ENCODE measurements at regions not wholly inside any gene's neighbourhood (a gene's known extent, or its start where the extent isn't known, plus 50 kb on each side); places are given as distances from the start of the nearest gene placed in this dataset.
"Not testable (repeated sequence)": the region's sequence is repeated elsewhere in the genome, so short reads cannot be mapped to it uniquely, and the experiment has no call there.

DNA sequence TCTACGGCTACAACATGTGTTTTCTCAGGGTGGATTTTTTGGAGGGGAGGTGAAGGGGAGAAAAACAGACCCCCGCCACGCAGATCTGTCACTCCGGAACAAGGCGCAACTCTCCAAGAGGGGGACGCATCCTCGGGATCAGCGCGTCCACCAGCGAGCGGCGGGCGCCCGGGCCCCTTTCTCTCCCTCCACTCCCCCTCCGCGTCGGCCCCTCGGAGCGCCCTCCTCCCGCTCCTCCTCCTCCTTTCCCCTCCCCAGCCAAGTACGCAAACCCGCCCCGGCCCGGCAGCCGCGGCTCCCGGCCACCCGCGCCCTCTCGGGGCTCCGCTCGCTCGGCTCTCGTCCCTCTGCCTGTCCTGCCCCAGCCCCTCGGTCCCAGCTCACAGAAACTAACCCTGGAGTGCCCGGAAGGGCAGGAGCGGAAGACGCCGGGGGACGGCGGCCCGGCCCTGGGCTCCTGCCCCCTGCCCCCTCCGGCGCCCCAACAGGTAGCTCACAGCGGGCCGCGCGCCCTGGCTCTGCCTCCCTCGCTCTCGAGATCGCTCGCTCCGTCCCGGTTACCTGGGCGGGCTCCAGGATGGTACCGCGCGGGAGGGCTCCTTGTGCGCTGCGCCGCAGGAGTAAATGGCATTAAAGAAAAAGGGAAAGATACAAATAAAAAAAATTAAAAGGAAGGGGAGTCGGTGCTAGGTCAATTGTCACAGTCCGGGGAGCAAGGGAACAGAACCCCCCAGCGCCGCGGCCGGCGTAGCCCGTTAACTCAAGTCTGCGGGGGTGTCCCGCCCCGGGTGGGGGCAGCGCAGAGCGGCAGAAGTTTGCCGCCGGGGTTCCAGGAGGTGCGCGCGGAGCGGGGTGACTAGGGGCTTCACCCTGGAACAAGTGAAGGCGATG lies 131.4 kb upstream of the C11orf58 start:
- intact Hi-C loops (cut with DNase I) = loop anchor here (2.0 to 5.0 kb wide), 3 partner anchors 250 to 416 kb away; partner anchors contain the start of gene SOX6
- DNase-seq (ENCODE audit: low spot score) = peak; percentile 79

DNA sequence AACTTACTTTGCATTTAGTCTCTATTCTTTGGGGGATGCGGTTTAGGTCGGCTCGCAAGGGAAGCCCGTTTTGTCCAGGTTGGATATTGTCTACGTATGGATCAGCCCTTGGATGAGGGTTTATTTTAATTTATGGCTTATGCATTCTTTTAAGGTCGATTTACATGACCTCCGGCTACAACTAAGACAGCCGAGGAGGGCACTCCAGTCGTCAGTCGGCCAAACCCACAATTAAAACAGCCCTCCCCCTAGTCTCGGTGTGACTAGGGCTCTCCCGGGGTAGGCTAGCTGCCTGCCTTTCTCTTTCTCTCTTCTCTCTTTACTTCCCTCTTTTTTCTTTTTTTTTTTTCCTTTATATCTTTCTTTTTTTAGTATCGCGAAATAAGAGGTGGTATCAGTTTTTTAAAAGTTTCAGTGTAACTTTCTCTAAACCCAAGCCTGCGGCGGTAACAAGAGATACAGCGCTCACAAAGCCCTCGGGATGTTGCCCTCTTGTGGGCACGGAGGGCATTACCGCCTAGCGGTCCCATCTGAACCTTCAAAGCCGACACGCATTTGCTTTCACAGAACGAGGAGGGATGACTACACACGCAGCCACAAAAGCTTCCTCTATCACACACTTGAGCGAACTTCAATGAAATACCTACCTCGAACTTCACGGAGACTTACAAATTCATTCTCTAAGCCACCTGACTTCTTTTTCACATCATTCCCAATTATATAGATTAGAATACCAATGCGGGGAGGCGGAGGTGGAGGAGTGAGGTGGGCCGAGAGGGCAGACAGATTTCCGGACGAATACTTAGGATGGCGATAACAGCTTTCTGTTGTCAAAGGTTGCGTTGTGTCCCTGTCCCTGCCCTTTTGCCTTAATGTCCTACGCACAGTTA lies 132.3 kb upstream of the C11orf58 start:
- intact Hi-C loops (cut with DNase I) = loop anchor here (2.0 to 5.0 kb wide), 4 partner anchors 249 to 789 kb away; partner anchors contain the start of gene SOX6

GRCh38 chr11:16605389-16605893 lies 133.0 kb upstream of the C11orf58 start:
- no peak for DNase-seq (ENCODE audit: low spot score)
- intact Hi-C loops (cut with DNase I) = loop anchor here (2.0 to 5.0 kb wide), 2 partner anchors 248 to 789 kb away; partner anchors contain the start of gene SOX6

More for the DNA sequence above, 132.3 kb upstream of the C11orf58 start:
- DNase-seq (ENCODE audit: low spot score) = peak; percentile 93

DNA sequence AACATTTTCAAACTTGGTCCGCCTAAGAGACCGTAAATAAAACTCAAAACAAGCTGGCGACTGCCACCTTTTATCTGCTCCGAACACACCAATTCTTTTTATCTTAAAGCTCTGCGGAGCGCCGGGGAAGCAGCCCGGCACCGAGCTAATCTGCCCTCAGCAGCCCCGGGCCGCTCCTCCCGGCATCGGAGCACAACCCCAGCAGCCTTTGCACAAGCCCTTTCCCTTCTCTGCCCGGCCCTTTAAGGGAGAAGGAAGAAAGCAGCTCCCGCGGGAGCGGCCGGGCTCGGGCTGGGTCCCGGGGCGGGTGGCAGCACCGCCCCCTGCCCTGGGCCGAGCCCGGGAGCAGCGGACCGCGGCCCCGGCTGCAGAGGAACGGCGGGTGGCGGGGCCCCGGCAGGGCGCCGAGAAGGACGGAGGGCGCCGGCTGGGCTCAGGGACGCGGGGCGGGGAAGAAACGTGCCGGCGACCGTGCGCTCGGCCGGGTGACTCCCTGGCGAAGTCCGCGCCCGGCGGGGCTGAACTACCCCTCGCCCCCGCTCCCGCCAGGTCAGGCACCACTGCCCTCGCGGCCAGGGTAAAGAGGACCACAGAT lies 133.6 kb upstream of the C11orf58 start:
- no peak for DNase-seq (ENCODE audit: low spot score)
- intact Hi-C loops (cut with DNase I) = loop anchor here (2.0 to 5.0 kb wide), 2 partner anchors 248 to 788 kb away; partner anchors contain the start of gene SOX6

- peak; percentile 83 for DNase-seq (ENCODE audit: low spot score)
- intact Hi-C loops (cut with DNase I) = loop anchor here (2.0 kb wide), 1 partner anchor 787 kb away; no protein-coding TSS in a partner anchor
Measured at GRCh38 chr11:16603890-16604793, 134.3 kb upstream of the C11orf58 start.

- DNase-seq (ENCODE audit: low spot score) = no peak
- intact Hi-C loops (cut with DNase I) = no loop called here
Measured at GRCh38 chr11:16603245-16603644, 135.2 kb upstream of the C11orf58 start.

GRCh38 chr11:16598906-16599305 lies 139.5 kb upstream of the C11orf58 start:
- intact Hi-C loops (cut with DNase I) = no loop called here

GRCh38 chr11:16598032-16598431 lies 140.4 kb upstream of the C11orf58 start:
- DNase-seq (ENCODE audit: low spot score) = no peak
- intact Hi-C loops (cut with DNase I) = no loop called here

More at GRCh38 chr11:16598906-16599305, 139.5 kb upstream of the C11orf58 start:
- DNase-seq (ENCODE audit: low spot score) = no peak

DNA sequence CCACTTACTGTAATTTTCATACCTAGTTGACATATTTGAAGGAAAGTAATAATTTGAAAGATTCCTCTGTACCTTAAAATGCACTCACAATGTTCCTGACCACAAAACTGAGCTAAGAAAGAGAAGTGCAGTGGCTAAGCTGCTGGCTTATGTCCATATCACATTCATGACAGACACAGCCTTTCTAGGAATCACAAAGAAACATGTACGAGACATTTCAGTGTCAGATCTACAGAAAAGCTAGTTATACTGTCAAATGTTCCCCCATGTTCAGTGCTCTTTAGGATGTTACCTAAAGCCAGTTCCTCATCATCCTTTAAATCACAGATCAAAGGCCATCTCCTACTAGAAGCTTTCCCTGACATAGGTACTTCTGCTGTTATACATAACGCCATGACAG lies 142.2 kb upstream of the C11orf58 start:
- intact Hi-C loops (cut with DNase I) = no loop called here
- no peak for DNase-seq (ENCODE audit: low spot score)

- DNase-seq (ENCODE audit: low spot score) = no peak
- intact Hi-C loops (cut with DNase I) = no loop called here
Measured at GRCh38 chr11:16591157-16591556, 147.3 kb upstream of the C11orf58 start.

- intact Hi-C loops (cut with DNase I) = no loop called here
- DNase-seq (ENCODE audit: low spot score) = peak; percentile 76
Measured at GRCh38 chr11:16587670-16588069, 150.8 kb upstream of the C11orf58 start.

GRCh38 chr11:16584569-16584968 lies 153.9 kb upstream of the C11orf58 start:
- intact Hi-C loops (cut with DNase I) = no loop called here
- no peak for DNase-seq (ENCODE audit: low spot score)

DNA sequence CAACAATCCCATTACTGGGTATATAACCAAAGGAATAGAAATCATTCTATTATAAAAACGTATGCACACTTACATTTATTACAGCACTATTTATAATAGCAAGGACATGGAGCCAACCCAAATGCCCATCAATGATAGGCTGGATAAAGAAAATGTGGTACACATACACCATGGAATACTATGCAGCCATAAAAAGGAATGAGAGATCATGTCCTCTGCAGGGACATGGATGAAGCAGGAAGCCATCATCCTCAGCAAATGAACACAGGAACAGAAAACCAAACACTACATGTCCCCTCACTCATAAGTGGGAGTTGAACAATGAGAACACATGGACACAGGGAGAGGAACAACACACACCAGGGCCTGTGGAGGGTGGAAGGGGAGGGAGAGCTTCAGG lies 157.4 kb upstream of the C11orf58 start:
- intact Hi-C loops (cut with DNase I); DNase-seq (ENCODE audit: low spot score): not testable (repeated sequence)

DNA sequence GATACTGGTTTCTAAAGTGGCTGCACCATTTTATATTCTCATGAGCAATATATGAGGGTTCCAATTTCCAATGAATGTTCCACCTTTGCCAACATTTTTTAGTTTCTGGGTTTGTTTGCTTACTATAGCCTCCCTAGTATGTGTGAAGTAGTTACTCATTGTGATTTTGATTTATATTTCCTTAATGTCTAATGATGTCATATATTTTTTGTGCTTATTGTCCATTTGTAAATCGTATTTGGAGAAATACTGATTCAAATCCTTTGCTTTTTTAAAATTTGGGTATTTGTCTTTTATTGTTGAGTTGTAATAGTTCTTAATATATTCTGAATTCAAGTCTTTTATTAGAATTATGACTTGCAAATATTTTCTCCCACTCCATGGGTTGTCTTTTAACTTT lies 161.0 kb upstream of the C11orf58 start:
- no peak for DNase-seq (ENCODE audit: low spot score)
- intact Hi-C loops (cut with DNase I) = no loop called here

DNA sequence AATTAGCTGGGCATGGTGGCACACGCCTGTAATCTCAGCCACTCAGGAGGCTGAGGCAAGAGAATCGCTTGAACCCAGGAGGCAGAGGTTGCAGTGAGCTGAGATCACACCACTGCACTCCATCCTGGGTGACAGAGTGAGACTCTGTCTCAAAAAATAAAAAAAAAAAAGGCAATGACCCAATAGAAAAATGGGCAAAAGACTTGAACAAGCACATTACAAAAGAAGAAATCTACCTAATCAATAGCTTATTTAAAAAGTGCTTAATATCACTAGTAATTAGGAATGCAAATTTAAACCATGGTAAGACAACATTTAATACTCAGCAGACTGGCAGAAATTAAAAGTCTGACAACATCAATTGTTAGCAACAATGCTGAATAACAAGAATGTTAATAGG lies 163.6 kb upstream of the C11orf58 start:
- DNase-seq (ENCODE audit: low spot score); intact Hi-C loops (cut with DNase I): not testable (repeated sequence)

DNA sequence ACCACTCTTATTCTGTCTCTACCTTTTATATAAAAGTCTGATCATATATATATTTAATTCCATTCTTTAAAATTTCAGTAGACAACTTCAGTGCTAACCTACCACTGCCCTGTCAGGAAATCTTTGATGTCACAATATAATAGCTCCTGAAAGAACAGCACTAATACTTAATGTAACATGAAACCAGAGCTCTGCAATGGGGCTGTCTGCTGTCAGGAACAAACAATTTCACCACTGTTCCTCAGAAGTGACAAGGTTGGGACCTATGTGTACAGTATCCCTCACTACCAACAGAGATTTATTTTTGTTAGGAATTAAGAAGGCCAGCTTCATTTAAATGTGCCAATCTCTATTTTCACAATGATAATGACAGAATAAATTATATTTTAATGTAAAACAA lies 165.5 kb upstream of the C11orf58 start:
- intact Hi-C loops (cut with DNase I) = no loop called here
- no peak for DNase-seq (ENCODE audit: low spot score)

- no peak for DNase-seq (ENCODE audit: low spot score)
- intact Hi-C loops (cut with DNase I) = no loop called here
Measured at GRCh38 chr11:16561150-16561549, 177.3 kb upstream of the C11orf58 start.

DNA sequence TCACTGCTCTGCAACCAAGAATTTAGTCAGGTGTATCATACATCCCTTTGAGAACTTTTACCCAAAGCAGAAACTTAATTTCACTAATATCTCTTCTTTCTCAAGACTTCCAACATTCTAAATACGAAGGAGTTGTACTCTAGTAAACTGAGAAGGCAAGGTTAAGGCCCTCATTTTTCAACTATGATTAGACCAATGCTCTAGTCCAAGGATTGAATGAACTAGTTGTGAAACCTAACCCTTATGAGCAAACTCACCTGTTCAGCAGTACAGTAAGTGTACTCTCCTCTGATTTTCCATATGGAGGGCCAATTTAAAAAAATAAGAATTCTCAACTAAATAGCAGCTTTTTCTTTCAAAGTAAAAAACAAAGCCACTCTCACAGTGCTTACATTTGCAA lies 180.0 kb upstream of the C11orf58 start:
- no peak for DNase-seq (ENCODE audit: low spot score)
- intact Hi-C loops (cut with DNase I) = no loop called here

Measured in cardiac septum (tissue), 1 donor.